SK-N-SH (cell line): ENCODE measurements at regions not wholly inside any gene's neighbourhood (a gene's known extent, or its start where the extent isn't known, plus 50 kb on each side); places are given as distances from the start of the nearest gene placed in this dataset.

Source experiments
- CTCF ChIA-PET: fragments of 300-600, 350-600 bp; formaldehyde crosslinking; extraction: SDS; loops from one replicate; lab custom pipeline; 2021; lab: Yijun Ruan, JAX
- POLR2A ChIA-PET: fragments of 350-600 bp; sonication (Branson Sonifier 250); formaldehyde crosslinking; extraction: SDS; loops from one replicate; lab custom pipeline; 2020; ENCODE audit warnings: antibody characterized with exemption, inconsistent platforms; lab: Yijun Ruan, JAX
- DNase-seq: peaks from one replicate; pipeline ENCODE4 v3.0.0; 2012
- H2AFZ ChIP-seq: fragments of 200-600 bp; sonication (generic); 2 replicates; pipeline ENCODE4 v1.8.1; 2016; ENCODE audit warnings: antibody characterized with exemption, mild to moderate bottlenecking, low read depth
- H3F3A ChIP-seq: fragments of 200-600 bp; sonication (generic); replicated peaks from 2 replicates; pipeline ENCODE3; 2016; ENCODE audit warnings: antibody characterized with exemption, mild to moderate bottlenecking; ENCODE audit not compliant: insufficient read depth
- H3K27ac ChIP-seq, 2 experiments: fragments of 200-500 bp in 1 of 2; fragments of 200-600 bp in 1 of 2; sonication (Bioruptor generic) in 1 of 2; sonication (generic), shearing (Covaris generic) in 1 of 2; 2 replicates each; pipeline versions ENCODE4 v1.5.1 to v1.6.1; 2014 to 2016; ENCODE audit warnings: low read depth in 2 of 2, inconsistent platforms in 1 of 2, low read length in 1 of 2, mild to moderate bottlenecking in 1 of 2, mixed read lengths in 1 of 2
- H3K27me3 ChIP-seq: fragments of 200-600 bp; sonication (generic), shearing (Covaris generic); 2 replicates; pipeline ENCODE4 v1.6.1; 2016; ENCODE audit warnings: mixed run types; ENCODE audit not compliant: insufficient read depth
- H3K36me3 ChIP-seq, 2 experiments: fragments of 200-500 bp in 1 of 2; fragments of 200-600 bp in 1 of 2; sonication (Bioruptor generic) in 1 of 2; sonication (generic) in 1 of 2; replicated peaks in 1 of 2; 2 replicates each; pipeline versions ENCODE3 to v1.5.1; 2014 to 2016; ENCODE audit warnings: low read length in 1 of 2, mild to moderate bottlenecking in 1 of 2; ENCODE audit not compliant: insufficient read depth in 2 of 2, control insufficient read depth in 1 of 2
- H3K4me1 ChIP-seq, 2 experiments: fragments of 200-500 bp in 1 of 2; fragments of 200-600 bp in 1 of 2; sonication (Bioruptor generic) in 1 of 2; sonication (generic), shearing (Covaris generic) in 1 of 2; 2 replicates each; pipeline versions ENCODE4 v1.5.1 to v1.6.1; 2014 to 2016; ENCODE audit warnings: low read depth in 1 of 2, low read length in 1 of 2, mixed run types in 1 of 2; ENCODE audit not compliant: insufficient read depth in 2 of 2, control insufficient read depth in 1 of 2
- H3K4me2 ChIP-seq: fragments of 200-600 bp; sonication (generic), shearing (Covaris generic); 2 replicates; pipeline ENCODE4 v1.6.1; 2017; ENCODE audit warnings: mixed run types
- H3K4me3 ChIP-seq, 2 experiments: fragments of 200-500 bp in 1 of 2; fragments of 200-600 bp in 1 of 2; sonication (Bioruptor generic) in 1 of 2; sonication (generic), shearing (Covaris generic) in 1 of 2; 2 replicates each; pipeline versions ENCODE4 v1.5.1 to v1.8.1; 2014 to 2016; ENCODE audit warnings: low read depth in 2 of 2, inconsistent platforms in 1 of 2, low read length in 1 of 2, mild to moderate bottlenecking in 1 of 2, mixed read lengths in 1 of 2, moderate library complexity in 1 of 2
- H3K79me2 ChIP-seq: fragments of 200-600 bp; sonication (generic); 2 replicates; pipeline ENCODE4 v1.8.1; 2017; ENCODE audit warnings: mild to moderate bottlenecking; ENCODE audit not compliant: insufficient read depth
- H3K9ac ChIP-seq: fragments of 200-600 bp; sonication (generic); 2 replicates; pipeline ENCODE4 v1.6.1; 2017; ENCODE audit warnings: mixed run types
- H3K9me2 ChIP-seq: fragments of 200-600 bp; sonication (generic); 2 replicates; pipeline ENCODE4 v1.6.1; 2017; ENCODE audit warnings: mixed run types
- H3K9me3 ChIP-seq: fragments of 200-600 bp; sonication (generic); 2 replicates; pipeline ENCODE4 v1.6.1; 2017; ENCODE audit warnings: mixed run types, mild to moderate bottlenecking, moderate library complexity
- H4K20me1 ChIP-seq: fragments of 200-600 bp; sonication (generic); 2 replicates; pipeline ENCODE4 v1.6.1; 2017; ENCODE audit warnings: mild to moderate bottlenecking, mixed run types; ENCODE audit not compliant: insufficient read depth
- CHD2 ChIP-seq: fragments of 150-350 bp; IDR thresholded peaks from 2 replicates; pipeline ENCODE4 v1.6.1; 2018; ENCODE audit warnings: low read length; ENCODE audit not compliant: partially characterized antibody
- ELF1 ChIP-seq: IDR thresholded peaks from 2 replicates; pipeline ENCODE4 v1.4.0; 2012
- EP300 ChIP-seq, 2 experiments: IDR thresholded peaks; 2 replicates each; pipeline versions ENCODE4 v1.4.0 to v1.6.1; 2012; ENCODE audit warnings: borderline replicate concordance in 1 of 2, low read depth in 1 of 2, low read length in 1 of 2
- FOSL2 ChIP-seq: IDR thresholded peaks from 2 replicates; pipeline ENCODE4 v1.4.0; 2012; ENCODE audit warnings: low read depth, mild to moderate bottlenecking, moderate library complexity, borderline replicate concordance
- GATA2 ChIP-seq: sonication (generic); formaldehyde crosslinking; IDR thresholded peaks from 2 replicates; pipeline ENCODE4 v1.5.0; 2020; ENCODE audit warnings: mild to moderate bottlenecking, missing genetic modification reagents
- IRF3 ChIP-seq: fragments of 150-350 bp; IDR thresholded peaks from 2 replicates; pipeline ENCODE4 v1.6.1; 2016; ENCODE audit warnings: mild to moderate bottlenecking, low read depth, low read length
- MXI1 ChIP-seq: IDR thresholded peaks from 2 replicates; pipeline ENCODE4 v1.6.1; 2012; ENCODE audit warnings: mild to moderate bottlenecking, low read depth, low read length, improper control_type of control experiment
- NRF1 ChIP-seq: IDR thresholded peaks from 2 replicates; pipeline ENCODE4 v1.6.1; 2012; ENCODE audit warnings: low read depth, mild to moderate bottlenecking, low read length
- POLR2AphosphoS5 ChIP-seq: IDR thresholded peaks from 2 replicates; pipeline ENCODE4 v1.6.1; 2012; ENCODE audit warnings: low read depth, low read length
- RCOR1 ChIP-seq: fragments of 150-350 bp; IDR thresholded peaks from 2 replicates; pipeline ENCODE4 v1.6.1; 2017; ENCODE audit warnings: antibody characterized with exemption, low read length
- SMC3 ChIP-seq: IDR thresholded peaks from 2 replicates; pipeline ENCODE4 v1.6.1; 2012; ENCODE audit warnings: low read depth, low read length, improper control_type of control experiment
- TCF12 ChIP-seq: IDR thresholded peaks from 2 replicates; pipeline ENCODE4 v1.4.0; 2012
- TEAD4 ChIP-seq: IDR thresholded peaks from 2 replicates; pipeline ENCODE4 v1.4.0; 2012; ENCODE audit warnings: mild to moderate bottlenecking, borderline replicate concordance; ENCODE audit not compliant: insufficient read depth
- USF1 ChIP-seq: IDR thresholded peaks from 2 replicates; pipeline ENCODE4 v1.4.0; 2012; ENCODE audit warnings: low read depth, borderline replicate concordance
- YY1 ChIP-seq: IDR thresholded peaks from 2 replicates; pipeline ENCODE4 v1.4.0; 2012; ENCODE audit warnings: low read depth, mild to moderate bottlenecking
- WGBS: methylation state at CpG from one replicate; pipeline ENCODE4 v1.1.6; 2017; ENCODE audit warnings: low lambda C conversion rate; 5-methylcytosine and 5-hydroxymethylcytosine counted together

GRCh38 chr6:87887266-87887665 is 160.4 kb upstream of the SPACA1 start:
- no peaks in the 10 kb centered on the region for H3K36me3 ChIP-seq
- no peaks in the 10 kb centered on the region for H3K9me2 ChIP-seq
- 42% methylated on average over 2 of the region's 2 CpGs for WGBS
- no peaks in the 10 kb centered on the region for H3K27me3 ChIP-seq
- H3K9ac ChIP-seq: no peak overlapping the region
- no peak overlapping the region for H3K4me2 ChIP-seq
- H3K27ac ChIP-seq: no peak overlapping the region
- ChIA-PET CTCF (no interaction called here), POLR2A (no interaction called here)
- H3K4me3 ChIP-seq: no peak overlapping the region
- TF ChIP-seq SMC3: no peak
- TF ChIP-seq ELF1: no peak
- TF ChIP-seq NRF1: no peak
- TF ChIP-seq IRF3: no peak
- TF ChIP-seq EP300 (IDR thresholded peaks at IDR 0.05; ENCODE audit: borderline replicate concordance in 1 of 2, low read depth in 1 of 2, low read length in 1 of 2): no peak
- no peak for TF ChIP-seq GATA2 (CRISPR knock-in tag)
- no peak for TF ChIP-seq RCOR1
- TF ChIP-seq USF1: no peak
- TF ChIP-seq MXI1: no peak
- no peak for TF ChIP-seq TCF12
- no peak for TF ChIP-seq POLR2AphosphoS5
- H4K20me1 ChIP-seq: no peaks in the 10 kb centered on the region
- no peaks in the 10 kb centered on the region for H3K9me3 ChIP-seq
- H3K79me2 ChIP-seq: no peaks in the 10 kb centered on the region
- no peaks in the 10 kb centered on the region for H3F3A ChIP-seq
- H2AFZ ChIP-seq: no peak overlapping the region
- H3K4me1 ChIP-seq: no peaks in the 10 kb centered on the region
- no peak for DNase-seq

- Histone ChIP-seq H2AFZ (no peak overlapping the region), H3K9ac (no peak overlapping the region), H3K4me1 (no peaks in the 10 kb centered on the region), H3K9me3 (no peaks in the 10 kb centered on the region), H3K4me3 (no peak overlapping the region), H3K9me2 (no peaks in the 10 kb centered on the region), H3F3A (no peaks in the 10 kb centered on the region), H3K27ac (no peak overlapping the region), H3K27me3 (no peaks in the 10 kb centered on the region), H4K20me1 (no peaks in the 10 kb centered on the region), H3K36me3 (no peaks in the 10 kb centered on the region), H3K4me2 (no peak overlapping the region), H3K79me2 (no peaks in the 10 kb centered on the region)
- ChIA-PET CTCF (no interaction called here), POLR2A (no interaction called here)
- 6% methylated on average over 1 of the region's 1 CpG for WGBS
- DNase-seq: no peak
- TF ChIP-seq TEAD4: no peak
- no peak for TF ChIP-seq EP300 (IDR thresholded peaks at IDR 0.05; ENCODE audit: borderline replicate concordance in 1 of 2, low read depth in 1 of 2, low read length in 1 of 2)
- no peak for TF ChIP-seq FOSL2
- TF ChIP-seq YY1: no peak
- no peak for TF ChIP-seq CHD2
- TF ChIP-seq POLR2AphosphoS5: no peak
- no peak for TF ChIP-seq RCOR1
Observed at GRCh38 chr6:87884203-87884602, 163.4 kb upstream of the SPACA1 start.
